Stimulated activated CD8-positive, alpha-beta memory T cell treated with anti-CD3 and anti-CD28 coated beads, Interleukin-4, amount 100 ng/mL, for 4 hours (primary cell): ENCODE measurements at regions not wholly inside any gene's neighbourhood (a gene's known extent, or its start where the extent isn't known, plus 50 kb on each side); places are given as distances from the start of the nearest gene placed in this dataset.
"Not testable (repeated sequence)": the region's sequence is repeated elsewhere in the genome, so short reads cannot be mapped to it uniquely, and the experiment has no call there.

Experiments used
- DNase-seq, 2 donors: peaks; one replicate each; pipeline ENCODE4 v3.0.0-alpha.2; 2020; ENCODE audit warnings: low read depth in 2 of 2, low spot score in 1 of 2

GRCh38 chr2:61677942-61678341 is 139.8 kb upstream of the XPO1 start:
- no peak for DNase-seq

- no peak for DNase-seq
Measured at GRCh38 chr2:61677306-61677705, 139.2 kb upstream of the XPO1 start.

- DNase-seq: no peak
Measured at GRCh38 chr2:61675204-61675603, 137.0 kb upstream of the XPO1 start.

- no peak for DNase-seq
Measured at GRCh38 chr2:61671561-61672315, 133.6 kb upstream of the XPO1 start.

GRCh38 chr2:61670591-61671501 is 132.7 kb upstream of the XPO1 start:
- DNase-seq: no peak

GRCh38 chr2:61664190-61664589 is 126.0 kb upstream of the XPO1 start:
- DNase-seq: no peak

GRCh38 chr2:61662990-61663389 is 124.8 kb upstream of the XPO1 start:
- DNase-seq: no peak

- no peak for DNase-seq
Measured at GRCh38 chr2:61660511-61661388, 122.6 kb upstream of the XPO1 start.

- DNase-seq: no peak
Measured at GRCh38 chr2:61658841-61659780, 121.0 kb upstream of the XPO1 start.

- DNase-seq: not testable (repeated sequence)
Measured at GRCh38 chr2:61649946-61650345, 111.8 kb upstream of the XPO1 start.

- DNase-seq: no peak
Measured at GRCh38 chr2:61649021-61649420, 110.9 kb upstream of the XPO1 start.

GRCh38 chr2:61647044-61647443 is 108.9 kb upstream of the XPO1 start:
- no peak for DNase-seq

GRCh38 chr2:61645911-61646310 is 107.8 kb upstream of the XPO1 start:
- DNase-seq: no peak

- not testable (repeated sequence) for DNase-seq
Measured at GRCh38 chr2:61643153-61643552, 105.0 kb upstream of the XPO1 start.

GRCh38 chr2:61640406-61640805 is 102.2 kb upstream of the XPO1 start:
- no peak for DNase-seq

GRCh38 chr2:61639721-61640120 is 101.6 kb upstream of the XPO1 start:
- no peak for DNase-seq

GRCh38 chr2:61636686-61637085 is 98.5 kb upstream of the XPO1 start:
- no peak for DNase-seq

GRCh38 chr2:61634512-61634911 is 96.4 kb upstream of the XPO1 start:
- DNase-seq: no peak

GRCh38 chr2:61633250-61633649 is 95.1 kb upstream of the XPO1 start:
- DNase-seq: no peak
